A673 (cell line): ENCODE measurements at regions not wholly inside any gene's neighbourhood (a gene's known extent, or its start where the extent isn't known, plus 50 kb on each side); places are given as distances from the start of the nearest gene placed in this dataset.

Source experiments
- BruUV-seq: library from RNA; stranded (reverse); fragments of 400-500 nt; replicated peaks from 2 replicates; lab custom pipeline; 2021; lab: Mats Ljungman, UMichigan
- CTCF ChIA-PET: fragments of 300-600 bp; sonication (Branson Sonifier 250); formaldehyde crosslinking; loops from one replicate; lab custom pipeline; 2022; ENCODE audit warnings: antibody characterized with exemption; lab: Charles Lee
- POLR2A ChIA-PET: fragments of 300-600 bp; sonication (Branson Sonifier 250); formaldehyde crosslinking; loops from one replicate; lab custom pipeline; 2022; ENCODE audit warnings: antibody characterized with exemption; ENCODE audit not compliant: low non-redundant PET; lab: Charles Lee
- DNase-seq: peaks from one replicate; pipeline ENCODE4 v3.0.0-alpha.2; 2015; ENCODE audit warnings: low spot score
- H3K27ac ChIP-seq: fragments of 200-600 bp; sonication (generic); 2 replicates; pipeline ENCODE4 v1.5.1; 2016; ENCODE audit warnings: mixed run types, low read depth, mild to moderate bottlenecking, mixed read lengths, antibody characterized with exemption, low read length; ENCODE audit not compliant: poor library complexity, severe bottlenecking
- H3K27me3 ChIP-seq: fragments of 200-600 bp; sonication (generic); replicated peaks from 2 replicates; pipeline ENCODE4 v1.6.1; 2017; ENCODE audit warnings: mixed run types, low read depth, mild to moderate bottlenecking, mixed read lengths, antibody characterized with exemption, low read length; ENCODE audit not compliant: insufficient read depth, poor library complexity
- H3K36me3 ChIP-seq: fragments of 200-600 bp; sonication (generic); 2 replicates; pipeline ENCODE4 v1.6.1; 2016; ENCODE audit warnings: mixed run types, mild to moderate bottlenecking, mixed read lengths, antibody characterized with exemption, low read length; ENCODE audit not compliant: insufficient read depth, poor library complexity, severe bottlenecking
- H3K4me1 ChIP-seq: fragments of 200-600 bp; sonication (generic); 2 replicates; pipeline ENCODE4 v1.6.1; 2017; ENCODE audit warnings: mixed run types, mild to moderate bottlenecking, mixed read lengths, antibody characterized with exemption, low read length; ENCODE audit not compliant: insufficient read depth, poor library complexity, severe bottlenecking
- H3K4me3 ChIP-seq: fragments of 200-600 bp; sonication (generic); 2 replicates; pipeline ENCODE4 v1.5.1; 2016; ENCODE audit warnings: low read depth, mixed run types, mild to moderate bottlenecking, mixed read lengths, low read length; ENCODE audit not compliant: poor library complexity, severe bottlenecking
- H3K9me3 ChIP-seq: fragments of 200-600 bp; sonication (generic); 2 replicates; pipeline ENCODE4 v1.6.1; 2016; ENCODE audit warnings: mixed run types, low read depth, mild to moderate bottlenecking, mixed read lengths, antibody characterized with exemption, low read length; ENCODE audit not compliant: poor library complexity, severe bottlenecking
- EZH2 ChIP-seq: fragments of 200-600 bp; sonication (generic); IDR thresholded peaks from 2 replicates; pipeline ENCODE4 v1.6.1; 2017; ENCODE audit warnings: borderline replicate concordance, low read depth, mild to moderate bottlenecking, mixed read lengths, antibody characterized with exemption, low read length; ENCODE audit not compliant: poor library complexity, severe bottlenecking
- intact Hi-C: fragments of 100-400 bp; cut with micrococcal nuclease; formaldehyde crosslinking; loops from one replicate; pipeline ENCODE4 v1.10.0; 2022; ENCODE audit not compliant: unreplicated experiment
- TF ChIP-seq, protein P1 (sequence below): fragments of 300-800, 200-600 bp; sonication (generic); conservative IDR thresholded peaks from 2 replicates; pipeline ENCODE4 v1.5.1; 2017; ENCODE audit warnings: low read depth, mild to moderate bottlenecking, antibody characterized with exemption, low read length, moderate library complexity, mixed read lengths

DNA sequence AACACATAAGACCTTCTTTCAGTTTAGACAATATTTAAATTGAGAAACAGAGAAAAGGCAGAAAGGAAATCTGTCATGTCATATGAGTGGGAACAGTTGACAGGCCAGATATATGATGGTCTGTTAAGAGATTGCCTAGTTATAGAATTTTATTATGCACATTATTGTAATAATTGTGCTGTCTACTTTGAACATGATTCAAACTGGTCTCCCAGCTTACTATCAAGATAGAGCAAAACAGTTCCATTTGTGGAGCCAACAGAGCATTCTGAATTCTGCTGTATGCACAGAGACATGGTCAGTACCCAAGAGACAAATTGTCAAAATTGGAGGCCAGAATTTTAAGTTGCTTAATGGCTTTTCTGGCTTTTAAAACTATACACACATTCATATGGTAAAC lies 139.4 kb downstream of the FBXO8 start:
- Histone ChIP-seq H3K27ac (no peak overlapping the region), H3K4me1 (peaks cover 10% of the 10 kb centered on the region), H3K27me3 (no peaks in the 10 kb centered on the region), H3K36me3 (no peaks in the 10 kb centered on the region), H3K9me3 (no peaks in the 10 kb centered on the region), H3K4me3 (no peak overlapping the region)
- DNase-seq: no peak
- BruUV-seq: no TSS peak
- POLR2A ChIA-PET: no interaction called here
- intact Hi-C loops: no loop called here
- CTCF ChIA-PET: no interaction called here
- no peak for TF ChIP-seq EZH2
- TF ChIP-seq, protein P1, sequence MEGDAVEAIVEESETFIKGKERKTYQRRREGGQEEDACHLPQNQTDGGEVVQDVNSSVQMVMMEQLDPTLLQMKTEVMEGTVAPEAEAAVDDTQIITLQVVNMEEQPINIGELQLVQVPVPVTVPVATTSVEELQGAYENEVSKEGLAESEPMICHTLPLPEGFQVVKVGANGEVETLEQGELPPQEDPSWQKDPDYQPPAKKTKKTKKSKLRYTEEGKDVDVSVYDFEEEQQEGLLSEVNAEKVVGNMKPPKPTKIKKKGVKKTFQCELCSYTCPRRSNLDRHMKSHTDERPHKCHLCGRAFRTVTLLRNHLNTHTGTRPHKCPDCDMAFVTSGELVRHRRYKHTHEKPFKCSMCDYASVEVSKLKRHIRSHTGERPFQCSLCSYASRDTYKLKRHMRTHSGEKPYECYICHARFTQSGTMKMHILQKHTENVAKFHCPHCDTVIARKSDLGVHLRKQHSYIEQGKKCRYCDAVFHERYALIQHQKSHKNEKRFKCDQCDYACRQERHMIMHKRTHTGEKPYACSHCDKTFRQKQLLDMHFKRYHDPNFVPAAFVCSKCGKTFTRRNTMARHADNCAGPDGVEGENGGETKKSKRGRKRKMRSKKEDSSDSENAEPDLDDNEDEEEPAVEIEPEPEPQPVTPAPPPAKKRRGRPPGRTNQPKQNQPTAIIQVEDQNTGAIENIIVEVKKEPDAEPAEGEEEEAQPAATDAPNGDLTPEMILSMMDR: no peak

DNA sequence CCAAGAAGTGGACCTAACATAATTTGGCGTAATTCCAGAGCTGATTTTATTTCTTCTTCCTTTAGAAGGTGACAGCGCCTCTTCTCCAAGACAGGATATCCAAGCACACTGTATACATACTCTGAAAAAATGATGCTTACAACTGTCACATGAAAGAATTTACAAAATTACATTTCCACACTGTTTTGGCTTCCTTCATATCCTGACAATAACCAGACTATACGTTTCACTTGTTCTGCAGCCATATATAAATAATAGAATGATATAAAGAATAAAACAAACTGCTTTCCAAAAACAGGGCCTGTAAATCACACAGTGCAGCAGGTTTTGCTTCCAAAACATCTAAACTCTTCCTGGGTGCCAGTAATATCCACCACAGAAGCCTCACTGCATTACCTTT lies 141.6 kb downstream of the FBXO8 start:
- intact Hi-C loops: no loop called here
- TF ChIP-seq, protein P1: no peak
- no peak for TF ChIP-seq EZH2
- Histone ChIP-seq H3K27me3 (no peaks in the 10 kb centered on the region), H3K4me1 (peaks cover 10% of the 10 kb centered on the region), H3K36me3 (no peaks in the 10 kb centered on the region), H3K4me3 (no peak overlapping the region), H3K9me3 (no peaks in the 10 kb centered on the region), H3K27ac (no peak overlapping the region)
- CTCF ChIA-PET: no interaction called here
- BruUV-seq: no TSS peak
- no peak for DNase-seq
- POLR2A ChIA-PET: no interaction called here

DNA sequence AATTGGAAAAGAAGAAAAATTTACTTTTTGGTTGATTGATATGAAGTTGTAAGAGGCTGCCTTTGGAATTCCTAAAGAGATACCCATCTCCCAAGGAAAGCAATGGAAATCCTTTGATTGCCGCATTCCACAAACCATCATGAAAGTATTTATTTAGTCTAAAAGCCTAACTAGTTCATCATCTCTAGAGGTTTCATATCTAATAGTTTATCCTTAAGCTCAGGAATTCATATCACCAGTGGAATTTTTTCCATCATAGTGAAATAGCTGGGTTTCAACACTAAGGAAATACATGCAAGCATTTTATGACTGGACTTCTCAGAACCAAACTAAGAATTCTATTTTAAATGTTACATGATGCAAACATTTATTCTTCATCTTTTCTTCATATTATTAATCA lies 144.9 kb downstream of the FBXO8 start:
- BruUV-seq: no TSS peak
- Histone ChIP-seq H3K27me3 (no peaks in the 10 kb centered on the region), H3K4me3 (no peak overlapping the region), H3K27ac (no peak overlapping the region), H3K4me1 (peaks cover 31% of the 10 kb centered on the region), H3K9me3 (no peaks in the 10 kb centered on the region), H3K36me3 (no peaks in the 10 kb centered on the region)
- POLR2A ChIA-PET: no interaction called here
- no peak for DNase-seq
- intact Hi-C loops: no loop called here
- TF ChIP-seq, protein P1: no peak
- TF ChIP-seq EZH2: no peak
- CTCF ChIA-PET: no interaction called here
